ENCODE measurements at regions not wholly inside any gene's neighbourhood (a gene's known extent, or its start where the extent isn't known, plus 50 kb on each side); places are given as distances from the start of the nearest gene placed in this dataset.

- TF ChIP-seq CTCF (conservative IDR thresholded peaks at IDR 0.05; ENCODE audit: low read depth, low read length): no peak
- no peak for TF ChIP-seq EZH2phosphoT487 (IDR thresholded peaks at IDR 0.05; ENCODE audit: borderline replicate concordance, low read length)
- no peak for TF ChIP-seq EZH2 (IDR thresholded peaks at IDR 0.05; ENCODE audit: low read length, unreplicated experiment)
Measured at GRCh38 chr2:75327334-75327733, 128.0 kb upstream of the TACR1 start.
